Breast epithelium (tissue), 4 donors: ENCODE measurements at regions not wholly inside any gene's neighbourhood (a gene's known extent, or its start where the extent isn't known, plus 50 kb on each side); places are given as distances from the start of the nearest gene placed in this dataset.
"Not testable (repeated sequence)": the region's sequence is repeated elsewhere in the genome, so short reads cannot be mapped to it uniquely, and the experiment has no call there.

Experiments used
- DNase-seq, 2 donors: peaks; one replicate each; pipeline ENCODE4 v3.0.0-alpha.2; 2019; ENCODE audit warnings: low spot score in 2 of 2
- H3K27ac ChIP-seq, 2 donors: fragments of 200-600 bp; sonication (generic) in 1 of 2; one replicate each; pipeline ENCODE4 v1.5.1; 2016 to 2019; ENCODE audit warnings: mild to moderate bottlenecking in 1 of 2
- H3K27me3 ChIP-seq, 2 donors: fragments of 200-600 bp; sonication (generic) in 1 of 2; one replicate each; pipeline versions ENCODE4 v1.5.1 to v1.6.0; 2017 to 2019; ENCODE audit warnings: control low read depth in 1 of 2, mild to moderate bottlenecking in 1 of 2
- H3K36me3 ChIP-seq: fragments of 200-600 bp; one replicate; pipeline ENCODE4 v1.5.1; 2019
- H3K4me1 ChIP-seq, 2 donors: fragments of 200-600 bp; sonication (generic); one replicate each; pipeline ENCODE4 v1.5.1; 2016 to 2019; ENCODE audit warnings: control low read depth in 1 of 2
- H3K4me3 ChIP-seq, 3 donors: fragments of 200-600 bp; sonication (generic); 1 replicate in 2 of 3; 2 replicates in 1 of 3; pipeline ENCODE4 v1.5.1; 2016 to 2019; ENCODE audit warnings: mild to moderate bottlenecking in 3 of 3, moderate library complexity in 2 of 3
- H3K9me3 ChIP-seq, 2 donors: fragments of 200-600 bp; sonication (generic) in 1 of 2; one replicate each; pipeline ENCODE4 v1.5.1; 2016 to 2019; ENCODE audit warnings: control low read depth in 1 of 2
- POLR2A ChIP-seq: fragments of 450-650 bp; IDR thresholded peaks from one replicate; pipeline ENCODE4 v1.6.1; 2016; ENCODE audit warnings: antibody characterized with exemption, mild to moderate bottlenecking, moderate library complexity
- POLR2AphosphoS5 ChIP-seq, 3 donors: sonication (generic); formaldehyde crosslinking; IDR thresholded peaks; one replicate each; pipeline ENCODE4 v1.6.1; 2017; ENCODE audit warnings: antibody characterized with exemption in 3 of 3
- intact Hi-C: fragments of 100-400 bp; cut with DNase I; formaldehyde crosslinking; loops from one replicate; pipeline ENCODE4 v1.15.1; 2023; ENCODE audit warnings: low total_unique reads
- TF ChIP-seq, protein P1 (sequence below), 3 donors: fragments of 450-650 bp; IDR thresholded peaks; one replicate each; pipeline ENCODE4 v1.5.1; 2016 to 2017; ENCODE audit warnings: antibody characterized with exemption in 3 of 3, mild to moderate bottlenecking in 3 of 3, moderate library complexity in 3 of 3

DNA sequence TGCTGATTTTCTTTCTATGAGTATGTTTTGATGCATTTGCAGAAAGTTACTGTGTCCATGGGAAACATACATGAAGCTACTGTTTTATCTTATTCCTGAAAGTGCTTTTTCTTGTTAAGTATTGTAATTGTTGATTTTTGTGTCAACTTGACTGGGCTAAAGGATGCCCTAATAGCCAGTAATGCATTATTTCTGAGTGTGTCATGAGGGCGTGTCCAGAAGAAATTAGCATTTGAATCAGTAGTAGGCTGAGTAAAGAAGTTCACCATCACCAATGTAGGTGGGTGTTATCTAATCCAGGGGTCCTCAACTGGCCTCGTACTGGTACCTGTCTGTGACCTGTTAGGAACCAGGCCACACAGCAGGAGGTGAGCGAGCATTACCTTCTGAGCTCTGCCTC, 760.2 kb downstream of the PLA2G4A start:
- TF ChIP-seq, protein P1, sequence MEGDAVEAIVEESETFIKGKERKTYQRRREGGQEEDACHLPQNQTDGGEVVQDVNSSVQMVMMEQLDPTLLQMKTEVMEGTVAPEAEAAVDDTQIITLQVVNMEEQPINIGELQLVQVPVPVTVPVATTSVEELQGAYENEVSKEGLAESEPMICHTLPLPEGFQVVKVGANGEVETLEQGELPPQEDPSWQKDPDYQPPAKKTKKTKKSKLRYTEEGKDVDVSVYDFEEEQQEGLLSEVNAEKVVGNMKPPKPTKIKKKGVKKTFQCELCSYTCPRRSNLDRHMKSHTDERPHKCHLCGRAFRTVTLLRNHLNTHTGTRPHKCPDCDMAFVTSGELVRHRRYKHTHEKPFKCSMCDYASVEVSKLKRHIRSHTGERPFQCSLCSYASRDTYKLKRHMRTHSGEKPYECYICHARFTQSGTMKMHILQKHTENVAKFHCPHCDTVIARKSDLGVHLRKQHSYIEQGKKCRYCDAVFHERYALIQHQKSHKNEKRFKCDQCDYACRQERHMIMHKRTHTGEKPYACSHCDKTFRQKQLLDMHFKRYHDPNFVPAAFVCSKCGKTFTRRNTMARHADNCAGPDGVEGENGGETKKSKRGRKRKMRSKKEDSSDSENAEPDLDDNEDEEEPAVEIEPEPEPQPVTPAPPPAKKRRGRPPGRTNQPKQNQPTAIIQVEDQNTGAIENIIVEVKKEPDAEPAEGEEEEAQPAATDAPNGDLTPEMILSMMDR (IDR thresholded peaks at IDR 0.05) = no peak
- TF ChIP-seq POLR2AphosphoS5 (IDR thresholded peaks at IDR 0.05) = no peak
- no peak for TF ChIP-seq POLR2A
- H3K27me3 ChIP-seq = no peaks in the 10 kb centered on the region
- no peaks in the 10 kb centered on the region for H3K4me1 ChIP-seq
- intact Hi-C loops = no loop called here
- H3K4me3 ChIP-seq = no peak overlapping the region
- no peak overlapping the region for H3K27ac ChIP-seq
- H3K9me3 ChIP-seq = no peaks in the 10 kb centered on the region
- no peaks in the 10 kb centered on the region for H3K36me3 ChIP-seq
- DNase-seq = no peak

DNA sequence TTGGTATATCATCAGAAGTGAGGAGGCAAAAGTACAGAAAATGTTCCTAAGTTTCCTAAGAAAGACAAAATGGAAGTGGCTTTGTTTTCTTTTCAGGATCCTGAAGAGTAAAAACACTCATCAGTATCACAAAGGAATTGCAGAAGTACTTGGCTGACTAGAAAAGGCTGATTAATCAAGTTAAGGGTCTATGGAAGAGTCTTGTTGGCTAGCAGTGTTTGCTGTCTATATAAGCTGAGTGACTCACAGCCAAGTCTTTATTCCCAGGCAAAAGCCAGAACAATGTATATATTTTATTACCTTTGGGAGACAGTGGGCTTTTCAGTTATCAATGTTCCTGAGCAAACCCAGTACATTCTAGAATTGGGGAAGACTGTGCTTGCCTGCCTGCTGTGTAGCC, 777.0 kb downstream of the PLA2G4A start:
- Histone ChIP-seq H3K9me3 (peaks cover 0 to 9% of the 10 kb centered on the region in 2 donors), H3K36me3 (no peaks in the 10 kb centered on the region), H3K4me1 (no peaks in the 10 kb centered on the region), H3K27ac (no peak overlapping the region), H3K27me3 (no peaks in the 10 kb centered on the region), H3K4me3 (no peak overlapping the region)
- TF ChIP-seq, protein P1 (IDR thresholded peaks at IDR 0.05) = no peak
- TF ChIP-seq POLR2A = no peak
- no peak for TF ChIP-seq POLR2AphosphoS5 (IDR thresholded peaks at IDR 0.05)
- intact Hi-C loops = no loop called here
- no peak for DNase-seq

DNA sequence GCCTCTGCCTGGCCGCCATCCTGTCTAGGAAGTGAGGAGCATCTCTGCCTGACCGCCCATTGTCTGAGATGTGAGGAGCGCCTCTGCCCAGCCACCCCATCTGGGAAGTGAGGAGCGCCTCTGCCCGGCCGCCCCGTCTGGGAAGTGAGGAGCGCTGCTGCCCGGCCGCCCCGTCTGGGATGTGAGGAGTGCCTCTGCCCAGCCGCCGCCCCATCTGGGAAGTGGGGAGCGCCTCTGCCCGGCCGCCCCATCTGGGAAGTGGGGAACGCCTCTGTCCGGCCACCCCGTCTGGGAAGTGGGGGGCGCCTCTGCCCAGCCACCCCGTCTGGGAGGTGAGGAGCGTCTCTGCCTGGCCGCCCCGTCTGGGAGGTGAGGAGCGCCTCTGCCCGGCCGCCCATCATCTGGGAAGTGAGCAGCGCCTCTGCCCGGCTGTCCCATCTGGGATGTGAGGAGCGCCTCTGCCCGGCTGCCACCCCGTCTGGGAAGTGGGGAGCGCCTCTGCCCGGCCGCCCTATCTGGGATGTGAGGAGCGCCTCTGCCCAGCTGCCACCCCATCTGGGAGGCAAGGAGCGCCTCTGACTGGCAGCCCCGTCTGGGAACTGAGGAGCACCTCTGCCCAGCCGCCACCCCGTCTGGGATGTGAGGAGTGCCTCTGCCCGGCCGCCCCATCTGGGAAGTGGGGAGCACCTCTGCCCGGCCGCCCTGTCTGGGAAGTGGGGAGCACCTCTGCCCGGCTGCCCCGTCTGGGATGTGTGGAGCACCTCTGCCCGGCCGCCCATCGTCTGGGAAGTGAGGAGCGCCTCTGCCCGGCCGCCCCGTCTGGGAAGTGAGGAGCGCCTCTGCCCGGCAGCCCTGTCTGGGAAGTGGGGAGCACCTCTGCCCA, 787.3 kb downstream of the PLA2G4A start:
- H3K27ac ChIP-seq, H3K4me3 ChIP-seq, H3K27me3 ChIP-seq, H3K4me1 ChIP-seq, DNase-seq, H3K9me3 ChIP-seq, intact Hi-C loops, H3K36me3 ChIP-seq: not testable (repeated sequence)

DNA sequence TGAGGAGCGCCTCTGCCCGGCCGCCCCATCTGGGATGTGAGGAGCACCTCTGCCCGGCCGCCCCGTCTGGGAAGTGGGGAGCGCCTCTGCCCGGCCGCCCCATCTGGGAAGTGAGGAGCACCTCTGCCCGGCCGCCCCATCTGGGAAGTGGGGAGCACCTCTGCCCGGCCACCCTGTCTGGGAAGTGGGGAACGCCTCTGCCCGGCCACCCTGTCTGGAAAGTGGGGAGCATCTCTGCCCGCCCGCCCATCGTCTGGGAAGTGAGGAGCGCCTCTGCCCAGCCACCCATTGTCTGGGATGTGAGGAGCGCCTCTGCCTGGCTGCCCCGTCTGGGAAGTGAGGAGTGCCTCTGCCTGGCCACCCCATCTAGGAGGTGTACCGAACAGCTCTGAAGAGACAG, 788.1 kb downstream of the PLA2G4A start:
- H3K4me1 ChIP-seq, DNase-seq, H3K9me3 ChIP-seq, H3K4me3 ChIP-seq, H3K36me3 ChIP-seq, intact Hi-C loops, H3K27ac ChIP-seq, H3K27me3 ChIP-seq: not testable (repeated sequence)

DNA sequence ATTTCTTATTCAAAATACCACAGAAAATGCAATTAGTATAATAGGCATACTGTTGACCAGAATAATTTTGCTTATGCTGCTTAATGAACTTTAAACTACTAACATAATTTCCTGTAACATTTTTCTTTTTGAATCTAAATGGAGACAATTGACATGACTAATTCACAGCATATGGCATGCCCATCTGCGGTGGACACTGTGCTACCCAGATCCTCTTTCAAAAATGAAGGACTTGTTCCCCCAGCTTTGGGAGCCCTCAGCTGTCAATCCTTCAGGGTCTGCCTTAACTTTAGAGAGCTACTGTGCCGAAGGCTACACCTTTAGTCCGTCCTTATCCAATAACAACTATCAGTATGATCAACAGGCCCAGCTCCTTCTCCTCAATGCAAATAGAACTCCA, 789.0 kb downstream of the PLA2G4A start:
- intact Hi-C loops = no loop called here
- no peak for DNase-seq
- TF ChIP-seq POLR2AphosphoS5 (IDR thresholded peaks at IDR 0.05) (no peak), POLR2A (no peak)
- TF ChIP-seq, protein P1 (IDR thresholded peaks at IDR 0.05) = no peak
- Histone ChIP-seq H3K4me3 (no peak overlapping the region), H3K9me3 (peaks cover 0 to 10% of the 10 kb centered on the region in 2 donors), H3K27ac (no peak overlapping the region), H3K36me3 (no peaks in the 10 kb centered on the region), H3K4me1 (no peaks in the 10 kb centered on the region), H3K27me3 (no peaks in the 10 kb centered on the region)

DNA sequence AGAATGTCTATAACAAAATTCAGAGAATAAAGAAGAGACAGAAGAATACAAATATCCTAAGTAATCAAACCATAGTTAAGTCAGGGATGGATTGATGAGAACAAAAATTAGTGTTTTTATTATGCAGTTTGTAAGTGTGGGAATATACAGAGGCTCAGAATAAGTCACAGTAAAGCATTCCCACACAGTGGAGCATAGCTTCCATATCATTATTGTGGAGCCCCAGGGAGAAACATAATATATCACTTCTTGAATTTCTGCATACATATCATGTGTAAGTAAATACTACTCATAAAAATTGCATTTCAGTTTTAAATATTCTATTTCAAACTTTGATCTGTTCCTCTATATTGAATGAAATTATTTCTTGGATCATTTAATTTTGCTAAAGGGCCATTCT, 790.4 kb downstream of the PLA2G4A start:
- intact Hi-C loops = no loop called here
- no peak overlapping the region for H3K27ac ChIP-seq
- H3K9me3 ChIP-seq = peaks cover 0 to 10% of the 10 kb centered on the region in 2 donors
- no peaks in the 10 kb centered on the region for H3K36me3 ChIP-seq
- H3K4me1 ChIP-seq = no peaks in the 10 kb centered on the region
- TF ChIP-seq POLR2AphosphoS5 (IDR thresholded peaks at IDR 0.05) (no peak), POLR2A (no peak)
- TF ChIP-seq, protein P1 (IDR thresholded peaks at IDR 0.05) = no peak
- no peaks in the 10 kb centered on the region for H3K27me3 ChIP-seq
- no peak for DNase-seq
- no peak overlapping the region for H3K4me3 ChIP-seq
